Panc1 (cell line): ENCODE measurements at regions not wholly inside any gene's neighbourhood (a gene's known extent, or its start where the extent isn't known, plus 50 kb on each side); places are given as distances from the start of the nearest gene placed in this dataset.

Experiments
- ATAC-seq: fragments of 200-7000 bp; cut with Tn5 transposase; 2 replicates; pipeline ENCODE4 v1.9.1; 2020; ENCODE audit warnings: mild to moderate bottlenecking, moderate library complexity
- BruUV-seq: library from RNA; stranded (reverse); fragments of 400-500 nt; replicated peaks from 2 replicates; lab custom pipeline; 2021; lab: Mats Ljungman, UMichigan
- CTCF ChIA-PET: fragments of 300-600 bp; sonication (Branson Sonifier 250); formaldehyde crosslinking; loops from one replicate; lab custom pipeline; 2022; ENCODE audit warnings: antibody characterized with exemption; lab: Charles Lee
- POLR2A ChIA-PET: fragments of 300-600 bp; sonication (Branson Sonifier 250); formaldehyde crosslinking; loops from one replicate; lab custom pipeline; 2022; ENCODE audit warnings: antibody characterized with exemption; lab: Charles Lee
- DNase-seq: peaks from one replicate; pipeline ENCODE4 v3.0.0-alpha.2; 2010; ENCODE audit warnings: low read depth, low spot score
- H3K27ac ChIP-seq: 2 replicates; pipeline ENCODE4 v1.5.1; 2011; ENCODE audit warnings: mild to moderate bottlenecking, low read length, inconsistent platforms
- H3K27me3 ChIP-seq: fragments of 200-500 bp; sonication (Bioruptor generic); 2 replicates; pipeline ENCODE4 v1.6.0; 2014; ENCODE audit warnings: low read length, inconsistent platforms; ENCODE audit not compliant: control insufficient read depth, insufficient read depth
- H3K36me3 ChIP-seq: fragments of 200-500 bp; sonication (Bioruptor generic); 2 replicates; pipeline ENCODE4 v1.5.1; 2014; ENCODE audit warnings: inconsistent platforms, mild to moderate bottlenecking, low read length, moderate library complexity; ENCODE audit not compliant: control insufficient read depth, insufficient read depth
- H3K4me1 ChIP-seq: 2 replicates; pipeline ENCODE4 v1.5.1; 2011; ENCODE audit warnings: inconsistent platforms, mild to moderate bottlenecking, low read length, moderate library complexity; ENCODE audit not compliant: control insufficient read depth, insufficient read depth
- H3K4me3 ChIP-seq, 2 experiments: 2 replicates each; pipeline ENCODE4 v1.5.1; 2011 to 2012; ENCODE audit warnings: low read depth in 2 of 2, low read length in 2 of 2, mild to moderate bottlenecking in 2 of 2, inconsistent platforms in 1 of 2, moderate library complexity in 1 of 2
- H3K9me3 ChIP-seq: fragments of 200-500 bp; sonication (Bioruptor generic); 2 replicates; pipeline ENCODE4 v1.5.1; 2014; ENCODE audit warnings: low read depth, mild to moderate bottlenecking, inconsistent platforms, low read length, moderate library complexity; ENCODE audit not compliant: control insufficient read depth, insufficient read depth
- CTCF ChIP-seq: fragments of 450-650 bp; IDR thresholded peaks from 2 replicates; pipeline ENCODE4 v1.5.1; 2017; ENCODE audit warnings: mild to moderate bottlenecking
- POLR2AphosphoS5 ChIP-seq: IDR thresholded peaks from 2 replicates; pipeline ENCODE4 v1.6.1; 2012; ENCODE audit warnings: mild to moderate bottlenecking, low read depth, low read length, moderate library complexity
- REST ChIP-seq, 2 experiments: IDR thresholded peaks; 2 replicates each; pipeline ENCODE4 v1.6.1; 2011 to 2012; ENCODE audit warnings: low read depth in 2 of 2, control low read depth in 1 of 2, low read length in 1 of 2, mild to moderate bottlenecking in 1 of 2, moderate library complexity in 1 of 2; ENCODE audit not compliant: insufficient read depth in 1 of 2
- SIN3A ChIP-seq: IDR thresholded peaks from 2 replicates; pipeline ENCODE4 v1.6.1; 2012; ENCODE audit warnings: low read depth, mild to moderate bottlenecking, low read length, moderate library complexity, borderline replicate concordance; ENCODE audit not compliant: insufficient read depth
- TCF7L2 ChIP-seq: IDR thresholded peaks from 2 replicates; pipeline ENCODE4 v1.6.1; 2011; ENCODE audit warnings: mild to moderate bottlenecking, low read depth, low read length, inconsistent platforms
- in situ Hi-C: cut with HindIII; loops from 2 replicates; pipeline ENCODE4 v1.10.0; 2016; ENCODE audit warnings: low sequenced_read_pairs, low pct_unique_long_range_greater_than_20kb
- intact Hi-C: fragments of 100-400 bp; cut with micrococcal nuclease; formaldehyde crosslinking; loops from one replicate; pipeline ENCODE4 v1.10.0; 2022; ENCODE audit not compliant: unreplicated experiment

- ATAC-seq (no peak), DNase-seq (no peak)
- Histone ChIP-seq H3K27me3 (no peaks in the 10 kb centered on the region), H3K4me1 (no peaks in the 10 kb centered on the region), H3K27ac (no peak overlapping the region), H3K36me3 (no peaks in the 10 kb centered on the region), H3K9me3 (no peaks in the 10 kb centered on the region; the same call in 1 of the 2 replicates), H3K4me3 (no peak overlapping the region)
- TF ChIP-seq REST (IDR thresholded peaks at IDR 0.05; ENCODE audit: insufficient read depth in 1 of 2, low read depth in 2 of 2, low read length in 1 of 2) = no peak
- TF ChIP-seq POLR2AphosphoS5 = no peak
- TF ChIP-seq SIN3A = no peak
- TF ChIP-seq TCF7L2 = no peak
- no peak for TF ChIP-seq CTCF
- intact Hi-C loops (no loop called here), in situ Hi-C loops (no loop called here)
- ChIA-PET CTCF (no interaction called here), POLR2A (no interaction called here)
- BruUV-seq = no TSS peak
Observed at GRCh38 chr18:60044290-60045006, 144.7 kb downstream of the PMAIP1 start.

GRCh38 chr18:60040971-60041370, 141.2 kb downstream of the PMAIP1 start:
- in situ Hi-C loops = no loop called here
- Histone ChIP-seq H3K4me1 (no peaks in the 10 kb centered on the region), H3K27me3 (no peaks in the 10 kb centered on the region), H3K27ac (no peak overlapping the region), H3K9me3 (no peaks in the 10 kb centered on the region), H3K4me3 (no peak overlapping the region), H3K36me3 (no peaks in the 10 kb centered on the region)
- BruUV-seq = no TSS peak
- ChIA-PET POLR2A (no interaction called here), CTCF (no interaction called here)
- DNase-seq (no peak), ATAC-seq (no peak)
- TF ChIP-seq SIN3A = no peak
- TF ChIP-seq POLR2AphosphoS5 = no peak
- TF ChIP-seq REST (IDR thresholded peaks at IDR 0.05; ENCODE audit: insufficient read depth in 1 of 2, low read depth in 2 of 2, low read length in 1 of 2) = no peak
- no peak for TF ChIP-seq CTCF
- no peak for TF ChIP-seq TCF7L2
- intact Hi-C loops = no loop called here
